GM04504 (cell line): ENCODE measurements at regions not wholly inside any gene's neighbourhood (a gene's known extent, or its start where the extent isn't known, plus 50 kb on each side); places are given as distances from the start of the nearest gene placed in this dataset.

ENCODE experiments used
- DNase-seq: peaks from one replicate; pipeline ENCODE4 v3.0.0-alpha.2; 2012; ENCODE audit warnings: low read depth

- no peak for DNase-seq
Observed at GRCh38 chr4:1511441-1512041, 105.3 kb upstream of the NKX1-1 start.

GRCh38 chr4:1510931-1511330 lies 104.7 kb upstream of the NKX1-1 start:
- DNase-seq: no peak

GRCh38 chr4:1509366-1509765 lies 103.1 kb upstream of the NKX1-1 start:
- no peak for DNase-seq

- no peak for DNase-seq
Observed at GRCh38 chr4:1508161-1509160, 102.2 kb upstream of the NKX1-1 start.

GRCh38 chr4:1506956-1507721 lies 100.9 kb upstream of the NKX1-1 start:
- DNase-seq: no peak

- DNase-seq: no peak
Observed at GRCh38 chr4:1505511-1506460, 99.5 kb upstream of the NKX1-1 start.

- no peak for DNase-seq
Observed at GRCh38 chr4:1504595-1505500, 98.6 kb upstream of the NKX1-1 start.

- no peak for DNase-seq
Observed at GRCh38 chr4:1503583-1504471, 97.6 kb upstream of the NKX1-1 start.

GRCh38 chr4:1502976-1503375 lies 96.7 kb upstream of the NKX1-1 start:
- DNase-seq: no peak

GRCh38 chr4:1502501-1502886 lies 96.3 kb upstream of the NKX1-1 start:
- no peak for DNase-seq

GRCh38 chr4:1501754-1502500 lies 95.7 kb upstream of the NKX1-1 start:
- DNase-seq: no peak

GRCh38 chr4:1500966-1501753 lies 94.9 kb upstream of the NKX1-1 start:
- no peak for DNase-seq

GRCh38 chr4:1500231-1500965 lies 94.2 kb upstream of the NKX1-1 start:
- DNase-seq: no peak

GRCh38 chr4:1499465-1499864 lies 93.2 kb upstream of the NKX1-1 start:
- DNase-seq: no peak

- no peak for DNase-seq
Observed at GRCh38 chr4:1497189-1497801, 91.1 kb upstream of the NKX1-1 start.

- no peak for DNase-seq
Observed at GRCh38 chr4:1496116-1496642, 89.9 kb upstream of the NKX1-1 start.
